HG03103 (cell line): ENCODE measurements at regions not wholly inside any gene's neighbourhood (a gene's known extent, or its start where the extent isn't known, plus 50 kb on each side); places are given as distances from the start of the nearest gene placed in this dataset.
"Not testable (repeated sequence)": the region's sequence is repeated elsewhere in the genome, so short reads cannot be mapped to it uniquely, and the experiment has no call there.

Experiments
- ATAC-seq: cut with Tn5 transposase; IDR thresholded peaks from one replicate; pipeline ENCODE4 v1.9.1; 2021; ENCODE audit warnings: low read depth; ENCODE audit not compliant: unreplicated experiment

DNA sequence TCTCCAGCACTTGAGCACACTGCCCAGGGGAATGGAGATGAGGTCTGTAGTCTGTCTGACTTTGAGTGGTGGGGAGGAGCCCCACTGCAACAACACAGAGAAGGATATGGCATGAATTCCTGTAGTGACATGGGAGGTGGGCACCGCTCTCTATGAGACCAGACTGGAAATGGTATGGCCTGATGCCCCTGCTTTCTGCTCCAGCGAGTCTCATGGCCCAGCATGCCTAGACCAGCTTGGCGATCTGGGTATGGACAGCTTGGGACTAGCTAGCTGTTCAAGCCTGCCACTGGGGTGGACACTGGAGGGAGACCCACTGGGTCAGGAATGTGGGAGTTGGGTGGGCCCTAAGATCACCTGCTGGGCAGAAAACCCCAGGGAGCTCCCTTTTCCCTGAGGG is 477.8 kb upstream of the SEL1L start:
- no peak for ATAC-seq

DNA sequence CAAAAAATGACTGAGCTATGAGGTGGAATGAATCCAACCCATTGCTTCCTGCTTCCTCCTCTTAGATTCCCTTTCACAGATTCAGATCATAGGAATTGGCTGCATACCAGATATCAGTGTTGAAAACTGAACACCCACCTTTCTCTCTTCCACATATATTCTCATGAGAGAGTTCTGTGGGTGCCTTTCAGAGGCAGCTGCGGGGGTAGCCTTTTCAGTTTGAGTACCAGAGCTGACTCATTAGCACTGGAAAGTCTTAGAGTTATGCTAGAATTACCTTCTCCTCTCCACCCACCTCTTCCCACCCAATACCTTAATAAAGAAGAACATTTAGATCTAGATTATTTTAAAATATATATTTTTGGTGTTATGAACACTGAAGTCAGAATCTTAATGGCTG is 495.4 kb upstream of the SEL1L start:
- ATAC-seq = no peak

DNA sequence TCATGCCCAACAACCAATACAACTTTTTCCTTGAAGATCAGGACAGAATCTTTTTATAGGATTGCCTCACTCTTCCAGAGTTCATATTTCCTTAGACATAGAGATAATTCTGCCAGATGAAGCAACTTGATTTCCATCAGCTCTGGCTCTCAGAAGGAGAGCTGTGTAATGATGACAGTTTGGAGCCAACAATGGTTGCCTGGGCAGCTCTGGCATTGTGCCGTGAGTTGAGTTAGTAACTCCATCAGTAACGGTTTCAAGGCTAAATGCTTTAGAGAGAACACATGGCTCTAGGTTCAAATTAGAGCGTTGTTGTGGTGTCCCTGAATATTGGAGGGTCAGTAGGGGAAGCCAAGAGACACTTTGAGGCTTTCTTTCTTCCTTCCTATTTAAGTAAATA is 501.7 kb upstream of the SEL1L start:
- no peak for ATAC-seq

DNA sequence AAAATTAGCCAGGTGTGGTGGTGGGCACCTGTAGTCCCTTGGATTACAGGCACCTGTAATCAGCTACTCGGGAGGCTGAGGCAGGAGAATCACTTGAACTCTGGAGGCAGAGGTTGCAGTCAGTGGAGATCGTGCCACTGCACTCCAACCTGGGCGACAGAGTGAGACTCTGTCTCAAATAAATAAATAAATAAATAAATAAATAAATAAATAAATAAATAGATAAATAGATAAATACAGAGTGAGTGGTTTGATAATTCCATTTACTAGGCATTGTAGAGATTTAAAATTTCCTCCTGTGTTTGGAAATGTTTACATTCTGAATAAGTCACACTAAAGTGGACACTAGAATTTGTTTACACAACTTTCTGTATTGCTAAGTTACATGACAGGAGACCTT is 504.4 kb upstream of the SEL1L start:
- not testable (repeated sequence) for ATAC-seq

DNA sequence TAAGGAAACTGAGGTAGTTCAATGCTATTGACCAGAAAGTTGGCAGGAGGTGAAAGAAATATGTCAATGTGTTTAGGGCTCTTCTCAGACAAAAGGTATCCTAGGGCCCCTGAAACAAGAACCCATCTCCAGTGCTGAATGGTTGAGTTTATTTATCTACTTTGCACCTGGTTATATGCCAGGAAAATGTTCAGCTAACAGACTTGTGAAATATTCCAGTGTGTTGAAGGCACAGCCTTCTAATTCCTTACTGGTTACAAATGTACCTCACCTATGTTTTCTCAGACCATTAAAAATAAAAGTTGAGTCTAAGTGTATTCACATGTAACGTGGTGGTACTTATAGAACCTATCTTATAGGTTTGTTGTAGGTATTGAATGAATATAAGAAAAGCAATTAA is 511.7 kb upstream of the SEL1L start:
- ATAC-seq = no peak

DNA sequence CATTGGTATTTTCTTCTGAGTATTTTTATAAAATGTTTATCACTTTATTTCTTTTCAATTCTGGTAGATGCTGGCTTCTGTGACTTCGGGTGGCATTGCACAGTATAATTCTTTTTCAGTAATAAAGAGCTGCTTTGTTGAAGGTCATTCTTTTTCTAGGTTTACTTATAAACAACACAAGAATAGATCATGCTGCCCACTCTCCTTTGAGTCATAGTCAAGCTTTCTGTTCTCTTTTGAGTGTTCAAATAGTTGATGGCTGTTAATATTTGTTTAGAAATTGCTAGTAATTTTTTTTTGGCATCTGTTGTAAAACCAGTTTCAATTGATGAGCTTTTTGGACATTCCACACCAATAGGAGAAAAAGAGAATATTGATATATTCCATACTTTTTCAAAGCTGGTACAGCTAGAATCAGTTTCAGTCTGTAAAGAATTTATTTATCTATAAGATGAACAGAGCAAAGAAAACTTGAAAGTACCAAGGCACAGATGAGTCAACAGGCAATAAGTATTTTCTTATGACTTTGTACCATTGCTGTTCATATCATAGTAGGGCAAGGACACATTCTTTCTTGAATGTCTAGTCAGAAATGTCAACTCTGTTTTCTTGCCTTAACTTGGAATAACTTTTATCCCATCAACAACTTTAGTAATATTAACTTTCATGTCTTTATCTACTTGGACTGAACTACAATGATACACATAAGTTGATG is 513.0 kb upstream of the SEL1L start:
- ATAC-seq = no peak

DNA sequence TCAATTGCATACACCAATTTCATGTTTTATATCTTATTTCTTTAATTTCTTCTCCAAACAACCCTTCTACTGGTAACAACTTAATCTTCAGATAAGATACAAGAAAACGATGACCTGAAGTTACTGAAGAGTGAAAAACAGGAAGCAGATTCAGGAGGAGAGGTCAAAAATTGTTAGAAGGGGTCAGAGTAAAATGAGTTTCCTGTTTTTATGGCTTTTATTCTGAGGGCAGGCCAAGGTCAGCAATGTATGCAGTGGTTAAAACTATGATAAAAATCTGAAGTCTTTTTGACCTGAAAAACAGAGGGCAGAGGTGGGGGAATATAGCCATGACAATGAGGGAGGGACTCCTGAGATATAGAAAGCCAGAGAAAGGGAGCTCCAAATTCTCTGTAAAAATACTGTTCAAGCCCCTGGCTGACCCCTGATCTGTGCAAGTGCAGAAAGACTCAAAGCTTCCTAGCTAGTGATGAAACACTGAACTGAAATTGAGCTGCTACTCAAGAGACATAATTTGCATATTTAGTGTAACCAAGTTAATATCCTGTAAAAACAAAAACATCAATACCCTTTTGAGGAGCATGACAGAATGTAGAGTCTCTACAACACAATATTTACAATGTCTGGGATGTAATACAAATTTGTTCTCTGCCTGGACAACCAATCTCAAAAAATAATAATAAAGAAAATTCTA is 514.3 kb upstream of the SEL1L start:
- no peak for ATAC-seq

DNA sequence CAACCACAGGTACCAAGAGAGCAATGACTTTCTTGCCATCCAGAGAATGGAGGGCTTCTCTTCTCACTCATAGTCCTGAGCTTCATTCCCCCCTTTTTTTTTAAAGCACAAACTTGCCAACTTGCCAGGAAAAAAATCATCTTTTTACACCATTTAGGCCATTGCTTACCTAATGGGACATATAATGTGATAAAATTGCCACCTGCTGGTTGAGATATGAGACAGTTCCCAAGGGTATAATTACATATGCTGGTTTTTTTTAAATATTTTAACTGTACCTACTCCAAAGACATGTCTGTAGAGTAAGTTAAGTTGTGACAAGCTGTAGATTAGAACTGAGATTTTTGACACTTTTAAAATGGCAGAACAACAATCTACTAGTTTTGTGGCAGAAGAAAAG is 519.1 kb upstream of the SEL1L start:
- no peak for ATAC-seq

DNA sequence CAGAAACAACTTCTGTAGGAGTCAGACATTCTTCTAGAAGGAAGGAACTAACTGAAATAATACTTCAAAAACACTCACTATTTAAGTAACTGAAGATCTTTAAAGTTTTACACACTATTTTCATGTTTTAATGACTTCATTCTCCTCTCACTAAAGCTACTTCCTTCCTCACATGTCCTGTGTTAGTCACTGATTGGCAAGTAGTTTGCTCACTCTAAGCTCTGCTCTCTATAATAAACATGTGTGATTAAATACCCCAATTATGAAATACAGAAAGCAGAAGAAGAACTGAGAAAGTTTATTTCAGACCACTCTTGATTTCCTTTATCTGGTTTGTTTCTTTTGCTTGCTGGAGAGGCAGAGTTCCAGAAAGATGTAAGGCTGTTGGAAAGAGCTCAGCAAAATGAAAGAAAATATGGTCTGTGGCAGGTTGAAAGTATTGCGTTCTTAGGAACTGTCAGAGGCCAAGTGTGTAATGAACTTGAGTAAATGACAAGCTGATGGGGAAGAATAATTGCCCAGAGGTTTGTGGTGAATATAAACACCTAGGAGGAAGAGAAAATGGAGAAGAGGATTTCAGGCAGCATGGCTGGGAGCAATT is 522.0 kb upstream of the SEL1L start:
- ATAC-seq = no peak

DNA sequence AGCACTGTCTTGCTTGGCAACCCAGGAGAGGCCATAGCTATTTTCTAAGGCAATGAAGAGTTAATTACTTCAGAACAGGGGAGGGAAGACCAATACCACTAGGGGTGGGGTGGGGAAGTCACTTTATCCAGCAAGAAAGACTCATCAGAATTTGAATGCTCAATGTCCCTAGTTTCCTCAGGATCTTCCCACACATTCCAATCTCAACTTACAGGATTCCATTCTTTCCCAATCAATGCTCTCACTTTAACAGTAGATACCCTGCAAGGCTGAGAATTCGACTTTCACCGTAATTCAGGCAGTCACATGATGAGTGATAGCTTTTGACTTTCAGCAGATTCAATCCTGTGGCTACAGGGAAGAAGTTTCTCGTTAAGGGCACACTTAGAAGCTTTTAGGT is 526.6 kb upstream of the SEL1L start:
- no peak for ATAC-seq

DNA sequence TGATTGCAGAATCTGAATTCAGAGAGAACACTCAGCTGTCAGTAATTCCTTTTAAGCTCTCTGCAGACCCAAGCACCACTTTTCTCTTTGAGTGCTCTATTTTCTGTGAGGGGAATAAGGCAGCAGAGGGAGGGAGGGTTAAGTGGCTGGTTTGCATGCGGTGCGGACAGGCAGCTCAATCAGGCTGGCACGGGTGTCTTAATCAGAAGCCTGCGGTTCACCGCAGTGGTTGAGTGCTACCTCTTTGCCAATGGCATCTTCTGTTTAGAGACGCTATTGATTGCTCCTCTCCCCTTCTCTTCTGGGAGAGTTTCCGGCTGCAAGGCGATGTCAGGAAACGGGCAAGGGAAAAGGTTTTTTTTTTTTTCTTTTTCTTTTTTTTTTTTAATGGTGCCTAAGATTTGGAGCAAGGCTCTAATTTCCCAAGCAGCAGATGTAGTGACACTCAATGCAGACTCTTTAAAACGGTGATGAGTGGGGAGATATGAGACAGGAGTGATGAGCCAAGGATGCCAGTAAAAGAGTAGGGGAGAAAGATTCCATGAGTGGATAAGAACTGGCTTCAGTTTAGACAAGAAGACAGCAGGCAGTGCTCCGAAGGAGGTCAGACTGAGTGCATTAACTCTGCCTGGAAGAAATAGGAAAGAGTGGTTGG is 533.7 kb upstream of the SEL1L start:
- no peak for ATAC-seq

DNA sequence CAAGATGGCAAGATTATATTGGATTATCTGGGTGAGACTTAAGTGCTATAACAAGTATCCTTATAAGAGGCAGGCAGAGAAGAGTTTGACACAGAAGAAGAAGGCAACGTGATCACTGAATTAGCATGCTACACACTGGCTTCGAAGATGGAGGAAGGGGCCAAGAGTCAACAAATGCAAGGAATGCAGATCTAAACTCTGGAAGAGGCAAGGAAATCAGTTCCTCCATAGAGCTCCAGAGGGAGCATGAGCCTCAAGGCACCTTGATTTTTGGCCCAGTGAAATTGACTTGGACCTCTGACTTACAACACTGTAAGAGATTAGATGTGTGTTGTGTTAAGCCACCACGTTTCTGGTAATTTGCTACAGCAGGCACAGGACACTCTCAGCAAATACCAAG is 536.4 kb upstream of the SEL1L start:
- no peak for ATAC-seq

DNA sequence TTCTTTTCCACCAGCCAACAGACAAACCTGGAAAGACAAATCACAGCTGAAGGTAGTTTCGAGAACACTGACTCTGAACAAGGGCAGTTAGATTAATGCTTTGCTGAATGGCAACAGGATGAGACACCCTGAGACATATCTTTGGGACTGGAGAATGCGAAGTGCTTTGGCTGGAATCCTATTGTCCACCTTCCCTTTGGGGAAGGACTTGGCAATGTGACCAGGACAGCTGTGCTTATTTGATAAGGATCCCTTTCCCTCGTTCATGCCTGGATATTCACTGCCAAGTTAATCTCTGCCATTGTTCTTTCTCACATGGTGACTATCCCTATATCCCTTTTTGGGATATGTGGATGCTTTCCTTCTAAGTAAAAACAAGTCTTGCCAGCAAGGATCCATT is 537.1 kb upstream of the SEL1L start:
- ATAC-seq = no peak

DNA sequence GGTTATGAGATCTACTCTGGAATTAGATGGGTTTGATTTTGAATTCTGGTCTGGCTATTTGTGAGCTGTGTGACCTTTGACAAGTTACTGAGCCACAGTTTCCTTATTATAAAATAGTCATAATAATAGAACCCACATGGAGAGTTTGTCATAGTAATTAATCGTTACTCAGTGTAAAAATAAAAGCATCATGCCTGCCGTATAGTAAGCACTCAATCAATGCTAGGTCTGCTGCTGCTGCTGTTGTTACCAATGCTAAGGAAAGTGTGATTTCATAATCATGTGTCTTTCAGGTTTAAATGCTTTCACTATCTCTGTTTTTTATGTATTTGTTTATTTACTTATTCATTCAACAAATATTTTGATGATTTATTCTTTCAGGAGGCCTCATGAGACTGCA is 539.9 kb upstream of the SEL1L start:
- no peak for ATAC-seq

DNA sequence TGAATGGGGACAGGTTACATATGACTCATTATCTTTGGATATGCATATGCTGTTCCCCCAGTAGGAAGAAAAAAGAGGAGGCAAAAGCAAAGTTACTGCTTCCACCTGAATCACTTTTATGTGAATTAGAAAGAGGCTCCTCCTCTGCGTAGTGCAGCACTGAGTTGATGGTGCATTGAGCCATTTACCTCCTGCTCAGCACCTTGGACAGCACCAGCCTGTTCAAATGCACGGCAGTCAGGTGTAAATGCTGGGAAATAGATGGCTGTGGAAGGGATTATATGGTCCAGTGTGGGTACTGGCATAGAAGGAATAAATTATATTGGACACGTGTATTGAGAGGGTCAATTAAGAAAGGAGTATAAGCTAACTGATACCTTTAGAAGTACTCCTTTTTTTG is 541.9 kb upstream of the SEL1L start:
- ATAC-seq = no peak

DNA sequence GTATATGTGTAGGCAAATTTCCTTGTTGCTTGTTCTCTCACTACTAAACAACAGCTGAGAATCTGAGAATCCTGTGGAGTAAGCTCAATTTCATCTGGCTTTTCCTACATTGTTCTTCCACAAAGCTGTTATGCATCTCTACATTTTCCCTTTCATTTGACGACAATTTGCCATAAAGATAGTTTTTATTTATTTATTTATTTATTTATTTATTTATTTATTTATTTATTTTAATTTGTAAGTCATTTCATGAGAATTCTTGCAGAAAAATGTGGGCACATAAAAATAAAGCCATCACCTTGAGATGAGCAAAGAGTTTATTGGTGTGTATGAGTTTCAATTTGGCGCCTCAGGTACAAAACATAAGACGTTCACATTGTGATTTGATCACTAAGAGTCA is 545.9 kb upstream of the SEL1L start:
- no peak for ATAC-seq

DNA sequence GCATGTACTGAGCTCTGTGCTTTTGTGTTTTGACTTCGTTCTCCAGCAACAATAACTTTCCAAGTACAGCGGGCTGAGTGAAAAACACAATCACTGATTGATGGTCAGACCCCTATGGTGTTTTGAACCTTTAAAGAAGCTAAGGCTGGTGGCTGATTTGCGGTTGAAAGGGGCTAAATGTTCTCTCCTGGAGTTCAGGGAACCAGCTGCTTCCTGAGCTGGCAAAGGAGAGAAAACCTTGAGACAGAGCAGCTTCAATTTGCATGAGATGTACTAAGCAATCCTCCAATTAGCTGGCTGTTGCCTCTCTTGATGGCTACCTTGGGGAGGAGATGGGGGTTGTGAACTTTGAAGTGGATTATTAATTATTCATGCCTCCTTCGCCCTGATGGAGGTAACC is 546.7 kb upstream of the SEL1L start:
- no peak for ATAC-seq

DNA sequence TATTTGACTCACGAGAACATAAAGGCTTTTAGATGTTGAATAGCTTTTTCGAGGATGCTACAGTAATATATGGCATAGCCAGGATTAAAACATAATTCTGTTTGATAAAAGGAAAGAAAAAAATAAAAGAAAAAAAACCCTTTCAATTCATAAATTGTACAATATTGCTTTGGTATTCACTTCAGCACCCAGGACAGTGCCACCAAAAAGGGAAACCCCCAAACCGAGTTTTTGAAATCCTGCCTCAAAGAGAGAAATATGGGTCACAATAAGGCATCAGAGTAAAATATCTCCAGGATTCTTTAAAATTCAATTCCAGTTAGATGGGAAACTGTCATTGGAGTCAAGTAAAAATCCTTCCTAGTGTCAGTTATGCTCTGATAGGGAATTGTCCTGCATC is 551.2 kb upstream of the SEL1L start:
- ATAC-seq = no peak

DNA sequence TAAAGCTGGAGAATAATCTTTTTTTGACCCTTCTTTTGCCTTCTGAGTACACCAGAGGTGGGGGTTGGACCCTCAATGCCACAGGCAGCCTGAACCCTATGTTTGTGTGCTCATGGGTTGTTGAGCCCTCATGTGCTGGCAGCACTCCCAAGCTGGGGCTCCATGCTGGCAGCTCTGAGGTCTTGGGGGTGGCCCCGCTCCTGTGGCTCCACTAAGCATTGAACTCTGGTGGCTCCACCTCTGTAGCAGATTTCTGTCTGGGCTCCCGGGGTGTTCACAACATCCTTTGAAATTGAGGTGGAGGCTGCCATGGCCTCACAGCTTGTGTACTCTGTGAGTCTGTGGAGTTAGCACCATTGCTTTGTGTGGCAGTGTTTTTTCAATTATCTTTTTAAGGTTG is 557.4 kb upstream of the SEL1L start:
- no peak for ATAC-seq

DNA sequence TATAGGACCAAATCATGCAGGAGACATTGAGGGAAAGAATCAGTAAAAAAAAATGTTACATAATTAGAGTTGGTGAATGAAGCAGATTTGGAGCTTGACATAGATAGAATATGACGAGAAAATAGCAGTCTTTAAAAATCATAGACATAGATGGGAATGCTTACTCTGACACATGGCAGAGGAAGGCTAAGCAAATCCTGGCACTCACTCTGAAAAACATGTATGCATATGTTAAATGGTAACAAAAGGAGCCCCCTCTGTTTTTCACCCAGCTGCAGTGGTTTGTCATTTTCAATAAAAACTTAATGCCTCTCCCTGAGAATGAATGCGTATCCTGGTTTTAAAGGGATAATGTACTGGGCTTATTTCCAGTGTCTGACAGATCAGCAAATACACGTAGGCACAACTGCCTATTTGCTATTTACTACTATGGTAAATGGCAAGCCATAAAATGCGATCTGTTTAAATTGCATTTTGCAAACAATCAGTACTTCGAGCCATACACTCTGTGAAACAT is 561.2 kb upstream of the SEL1L start:
- ATAC-seq = no peak

DNA sequence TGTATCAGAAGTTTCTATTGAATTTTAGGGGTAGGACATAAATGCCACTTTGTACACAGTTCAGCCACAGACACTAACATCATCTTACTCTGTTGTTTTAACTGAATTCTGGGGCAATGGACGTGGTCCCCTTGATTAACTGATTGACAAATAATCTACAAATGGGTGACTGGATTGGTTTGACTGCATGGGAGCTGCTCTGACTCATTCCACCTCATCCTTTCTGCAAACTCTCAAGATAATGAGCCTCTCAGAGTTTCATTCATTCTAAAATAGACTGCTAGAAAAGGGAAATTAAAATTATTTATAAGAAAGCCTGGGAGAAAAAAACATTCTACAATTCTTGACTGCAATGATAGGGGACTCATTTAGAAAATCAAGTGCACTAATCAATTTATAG is 570.4 kb upstream of the SEL1L start:
- no peak for ATAC-seq
